Stimulated activated CD4-positive, alpha-beta T cell treated with anti-CD3 and anti-CD28 coated beads, Interleukin-1b, Interleukin-23, amount 100 ng/mL, for 4 hours (primary cell): ENCODE measurements at regions not wholly inside any gene's neighbourhood (a gene's known extent, or its start where the extent isn't known, plus 50 kb on each side); places are given as distances from the start of the nearest gene placed in this dataset.
"Not testable (repeated sequence)": the region's sequence is repeated elsewhere in the genome, so short reads cannot be mapped to it uniquely, and the experiment has no call there.

Source experiments
- DNase-seq, 2 donors: peaks; one replicate each; pipeline ENCODE4 v3.0.0-alpha.2; 2020; ENCODE audit warnings: low read depth in 2 of 2

- DNase-seq, result no peak
Measured at GRCh38 chr19:30233375-30233774, 138.8 kb upstream of the ZNF536 start.

DNA sequence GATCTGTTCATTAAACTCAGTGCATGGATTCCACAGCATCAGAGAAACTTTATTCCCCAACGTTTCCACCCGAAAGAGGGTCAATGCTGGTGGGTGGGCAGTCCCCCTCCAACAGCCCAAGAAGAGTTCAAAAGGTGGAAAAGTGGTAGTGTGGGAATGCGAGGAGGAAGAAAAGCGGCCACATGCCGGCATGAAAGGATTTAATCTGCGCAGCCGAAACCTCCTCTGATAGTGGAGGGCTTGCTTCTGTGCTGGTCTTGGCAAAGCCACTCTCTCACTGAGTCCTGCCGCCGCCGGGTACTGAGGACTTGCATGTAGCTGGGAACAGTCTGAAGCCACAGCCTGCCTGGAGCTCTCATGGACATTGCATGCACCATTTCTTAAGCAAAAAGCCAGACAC lies 136.2 kb upstream of the ZNF536 start:
- DNase-seq, result no peak

- DNase-seq, result no peak
Measured at GRCh38 chr19:30236587-30236986, 135.6 kb upstream of the ZNF536 start.

- no peak for DNase-seq
Measured at GRCh38 chr19:30237140-30237539, 135.0 kb upstream of the ZNF536 start.

- DNase-seq, result no peak
Measured at GRCh38 chr19:30240904-30241695, 131.1 kb upstream of the ZNF536 start.

GRCh38 chr19:30244533-30244932 lies 127.7 kb upstream of the ZNF536 start:
- no peak for DNase-seq

- no peak for DNase-seq
Measured at GRCh38 chr19:30245401-30246039, 126.7 kb upstream of the ZNF536 start.

- no peak for DNase-seq
Measured at GRCh38 chr19:30249911-30250310, 122.3 kb upstream of the ZNF536 start.

DNA sequence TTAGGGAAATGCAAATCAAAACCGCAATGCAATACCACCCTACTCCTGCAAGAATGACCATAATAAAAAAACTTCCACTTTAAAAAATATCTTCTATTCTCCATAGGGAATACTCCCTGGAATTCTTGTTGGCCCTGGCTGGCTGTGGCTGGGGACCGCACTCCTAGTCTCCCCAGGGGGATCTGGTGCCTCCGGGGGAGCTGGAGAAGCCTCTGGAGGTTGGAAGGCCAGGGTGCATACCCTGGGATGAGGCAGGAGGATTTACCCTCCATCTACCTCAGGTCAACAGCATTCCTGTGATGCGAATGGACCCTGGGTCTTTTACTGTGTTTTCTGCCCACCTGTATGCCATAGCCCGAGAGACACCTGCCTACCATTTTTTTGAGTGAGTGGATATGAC lies 120.0 kb upstream of the ZNF536 start:
- DNase-seq, result no peak

DNA sequence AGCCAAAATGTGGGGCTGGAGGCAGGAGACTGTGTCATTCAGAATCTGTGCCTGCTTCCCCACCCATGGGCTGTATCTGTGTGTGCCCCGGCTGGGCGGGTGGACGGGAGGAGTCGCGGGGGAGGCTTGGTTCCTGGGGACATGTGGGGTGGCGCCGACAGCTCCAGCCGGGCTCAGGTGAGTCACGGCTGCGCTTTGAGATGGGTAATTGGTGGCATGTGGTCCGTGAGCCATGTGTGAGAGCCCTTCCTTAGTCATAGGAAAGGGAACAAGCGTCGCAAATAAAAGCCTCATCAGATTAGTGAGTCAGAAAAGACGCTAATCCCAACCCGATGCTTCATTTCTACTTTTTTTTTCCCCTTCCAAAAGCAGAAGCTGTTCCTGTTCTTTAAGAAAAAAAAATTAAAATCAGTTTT lies 118.6 kb upstream of the ZNF536 start:
- no peak for DNase-seq

DNA sequence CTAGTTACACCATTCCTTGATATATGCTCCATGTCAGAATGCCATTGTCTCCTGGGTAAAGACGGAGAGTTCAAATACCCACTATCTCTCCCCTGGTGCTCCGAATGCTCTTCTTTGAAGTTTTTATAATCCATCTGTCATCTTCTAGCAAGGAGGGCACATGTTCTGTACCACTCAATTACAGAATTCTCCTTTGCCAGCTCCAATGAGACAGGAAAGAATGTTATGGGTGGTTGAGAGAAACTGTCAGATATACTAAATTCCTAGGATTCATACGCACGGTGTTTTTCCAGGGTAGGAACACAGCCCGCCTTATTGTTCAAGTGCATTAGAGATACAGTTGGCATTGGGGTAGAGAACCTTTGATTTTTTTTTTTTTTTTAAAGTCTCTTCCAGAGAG lies 118.0 kb upstream of the ZNF536 start:
- DNase-seq, result no peak

DNA sequence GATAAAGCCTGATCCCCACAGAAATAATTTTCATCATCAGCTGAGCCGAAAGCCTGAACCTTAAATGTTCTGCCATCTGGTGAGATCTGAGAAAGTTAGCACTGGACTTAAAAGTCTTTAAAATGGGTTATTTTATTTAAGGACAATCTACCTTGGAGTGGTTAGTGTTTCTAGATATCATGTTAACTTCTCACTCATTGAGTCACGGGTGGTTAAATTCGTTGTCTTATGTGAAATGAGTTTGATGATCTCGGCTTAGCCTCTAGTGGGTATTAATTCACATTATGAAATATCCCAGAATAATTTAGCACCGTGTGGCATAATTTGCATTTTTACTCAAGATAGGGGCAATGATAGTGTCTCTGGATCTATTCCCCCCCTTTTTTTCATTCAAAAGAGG lies 117.4 kb upstream of the ZNF536 start:
- DNase-seq, result no peak

GRCh38 chr19:30255791-30256495 lies 116.2 kb upstream of the ZNF536 start:
- DNase-seq, result no peak

DNA sequence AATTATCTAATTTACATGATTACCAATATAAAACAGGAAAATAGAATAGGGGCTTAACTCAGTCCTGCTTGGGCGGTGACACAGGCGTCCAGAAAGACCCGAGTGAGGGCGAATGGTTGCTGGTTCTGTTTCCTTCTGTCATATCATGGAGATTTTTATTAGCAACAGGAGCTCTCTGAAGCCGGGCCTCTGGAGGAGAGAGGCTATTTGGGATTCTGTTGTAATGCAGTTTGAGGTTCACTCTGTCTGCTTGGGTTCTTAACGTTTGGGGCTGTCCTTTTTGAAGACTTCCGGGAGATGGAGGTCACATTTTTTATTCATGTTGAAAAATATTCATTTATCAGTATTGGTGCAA lies 115.7 kb upstream of the ZNF536 start:
- no peak for DNase-seq

- DNase-seq, result no peak
Measured at GRCh38 chr19:30263830-30264381, 108.3 kb upstream of the ZNF536 start.

GRCh38 chr19:30265918-30266317 lies 106.3 kb upstream of the ZNF536 start:
- not testable (repeated sequence) for DNase-seq

GRCh38 chr19:30266687-30267086 lies 105.5 kb upstream of the ZNF536 start:
- no peak for DNase-seq

DNA sequence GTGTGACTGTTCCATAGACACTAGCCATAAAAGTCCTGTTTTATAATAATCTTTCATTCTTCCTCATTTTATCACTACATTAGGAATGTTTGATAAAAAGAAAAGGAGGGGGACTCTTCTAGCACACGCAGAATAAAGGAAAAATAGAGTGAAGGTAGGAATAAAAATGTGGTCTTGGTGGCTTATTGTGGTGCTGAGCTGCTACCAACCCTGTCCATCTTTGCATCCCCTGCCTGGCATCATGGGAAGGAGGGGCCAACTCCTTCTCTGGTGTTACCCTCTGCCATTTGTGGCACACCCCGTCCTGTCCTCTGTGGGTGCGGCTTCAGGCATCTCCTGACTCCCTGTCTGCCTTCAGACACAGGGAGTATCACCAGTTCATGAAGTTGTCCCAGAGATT lies 104.9 kb upstream of the ZNF536 start:
- no peak for DNase-seq

DNA sequence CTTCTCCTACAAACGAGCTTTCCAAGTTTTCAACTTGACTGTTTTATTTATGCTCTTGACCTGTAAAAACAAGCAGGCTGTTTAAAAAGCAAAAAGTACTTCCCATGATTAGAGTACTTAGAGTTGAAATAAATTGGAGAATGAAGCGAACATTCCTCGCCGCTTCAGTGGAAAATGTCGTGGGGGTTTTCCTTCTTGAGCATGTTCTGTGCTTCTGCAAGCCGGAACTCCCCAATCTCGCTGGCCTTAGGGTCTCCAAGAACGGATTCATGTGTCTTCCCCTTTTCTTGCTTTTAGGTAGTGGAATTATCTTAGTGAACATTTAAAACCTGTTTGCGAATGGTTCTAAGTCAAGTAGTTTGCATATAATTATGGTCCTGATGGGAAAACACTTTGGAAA lies 103.6 kb upstream of the ZNF536 start:
- no peak for DNase-seq

GRCh38 chr19:30269638-30270037 lies 102.5 kb upstream of the ZNF536 start:
- DNase-seq, result no peak

- DNase-seq, result no peak
Measured at GRCh38 chr19:30271816-30272215, 100.4 kb upstream of the ZNF536 start.

DNA sequence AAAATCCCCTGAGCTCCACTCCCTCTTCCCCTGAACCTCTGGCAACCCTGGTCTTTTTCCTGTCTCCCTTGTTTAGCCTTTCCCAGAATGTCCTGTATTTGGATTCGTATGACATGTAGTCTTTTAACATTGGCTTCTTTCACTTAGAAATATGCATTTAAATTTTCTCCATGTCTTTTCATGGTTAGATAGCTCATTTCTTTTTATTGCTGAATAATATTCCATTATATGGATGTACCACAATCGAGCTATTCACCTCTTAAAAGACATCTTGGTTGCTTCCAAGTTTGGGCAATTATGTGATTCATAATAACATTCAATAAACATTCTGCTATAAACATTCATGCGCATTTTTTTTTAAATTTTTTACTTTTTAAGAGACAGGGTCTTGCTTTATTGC lies 99.6 kb upstream of the ZNF536 start:
- DNase-seq, result no peak

- no peak for DNase-seq
Measured at GRCh38 chr19:30273184-30273583, 99.0 kb upstream of the ZNF536 start.
